ENCODE measurements at regions not wholly inside any gene's neighbourhood (a gene's known extent, or its start where the extent isn't known, plus 50 kb on each side); places are given as distances from the start of the nearest gene placed in this dataset.

DNA sequence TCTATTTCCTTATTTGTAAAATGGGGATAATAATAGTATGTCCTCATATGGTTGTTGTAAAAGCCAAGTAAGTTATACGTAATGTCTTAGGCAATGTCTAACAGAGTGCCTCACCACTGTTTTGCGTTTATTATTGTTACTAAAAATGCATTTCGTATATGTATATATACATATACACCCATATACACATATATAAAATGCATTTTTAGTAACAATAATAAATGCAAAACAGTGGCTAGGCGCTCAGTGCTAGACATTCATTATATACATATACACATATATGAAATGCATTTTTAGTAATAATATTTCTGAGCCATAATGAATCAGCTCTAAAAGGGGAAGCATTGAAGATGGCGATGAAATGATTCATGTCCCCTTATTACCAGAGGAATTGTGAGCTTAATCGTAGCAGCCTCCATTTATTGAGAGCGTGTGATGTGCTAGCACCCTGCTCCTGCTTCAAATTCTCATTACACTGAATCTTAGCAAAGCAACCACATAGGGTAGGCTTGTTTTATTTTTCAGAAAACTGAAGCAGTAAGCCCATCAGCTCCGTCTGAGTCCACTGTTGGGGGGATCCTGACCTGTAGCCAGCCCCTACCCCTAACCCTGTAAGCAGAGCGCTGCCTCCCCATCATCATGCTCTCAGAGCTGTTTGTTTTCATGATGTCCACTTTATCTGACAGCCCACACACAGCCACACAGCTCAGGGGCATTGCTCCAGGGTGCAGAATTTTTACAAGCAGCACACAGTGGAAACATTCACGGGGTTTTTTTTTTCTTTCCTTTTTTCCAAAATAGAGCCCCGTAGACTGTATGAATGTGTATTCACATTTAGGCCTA is 97.1 kb upstream of the NAV2 start:
- TF ChIP-seq, protein P1, sequence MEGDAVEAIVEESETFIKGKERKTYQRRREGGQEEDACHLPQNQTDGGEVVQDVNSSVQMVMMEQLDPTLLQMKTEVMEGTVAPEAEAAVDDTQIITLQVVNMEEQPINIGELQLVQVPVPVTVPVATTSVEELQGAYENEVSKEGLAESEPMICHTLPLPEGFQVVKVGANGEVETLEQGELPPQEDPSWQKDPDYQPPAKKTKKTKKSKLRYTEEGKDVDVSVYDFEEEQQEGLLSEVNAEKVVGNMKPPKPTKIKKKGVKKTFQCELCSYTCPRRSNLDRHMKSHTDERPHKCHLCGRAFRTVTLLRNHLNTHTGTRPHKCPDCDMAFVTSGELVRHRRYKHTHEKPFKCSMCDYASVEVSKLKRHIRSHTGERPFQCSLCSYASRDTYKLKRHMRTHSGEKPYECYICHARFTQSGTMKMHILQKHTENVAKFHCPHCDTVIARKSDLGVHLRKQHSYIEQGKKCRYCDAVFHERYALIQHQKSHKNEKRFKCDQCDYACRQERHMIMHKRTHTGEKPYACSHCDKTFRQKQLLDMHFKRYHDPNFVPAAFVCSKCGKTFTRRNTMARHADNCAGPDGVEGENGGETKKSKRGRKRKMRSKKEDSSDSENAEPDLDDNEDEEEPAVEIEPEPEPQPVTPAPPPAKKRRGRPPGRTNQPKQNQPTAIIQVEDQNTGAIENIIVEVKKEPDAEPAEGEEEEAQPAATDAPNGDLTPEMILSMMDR (IDR thresholded peaks at IDR 0.05; ENCODE audit: poor library complexity): no peak
- TF ChIP-seq EZH2 (IDR thresholded peaks at IDR 0.05; ENCODE audit: borderline replicate concordance): no peak
